ENCODE measurements at regions not wholly inside any gene's neighbourhood (a gene's known extent, or its start where the extent isn't known, plus 50 kb on each side); places are given as distances from the start of the nearest gene placed in this dataset.
"Not testable (repeated sequence)": the region's sequence is repeated elsewhere in the genome, so short reads cannot be mapped to it uniquely, and the experiment has no call there.

DNA sequence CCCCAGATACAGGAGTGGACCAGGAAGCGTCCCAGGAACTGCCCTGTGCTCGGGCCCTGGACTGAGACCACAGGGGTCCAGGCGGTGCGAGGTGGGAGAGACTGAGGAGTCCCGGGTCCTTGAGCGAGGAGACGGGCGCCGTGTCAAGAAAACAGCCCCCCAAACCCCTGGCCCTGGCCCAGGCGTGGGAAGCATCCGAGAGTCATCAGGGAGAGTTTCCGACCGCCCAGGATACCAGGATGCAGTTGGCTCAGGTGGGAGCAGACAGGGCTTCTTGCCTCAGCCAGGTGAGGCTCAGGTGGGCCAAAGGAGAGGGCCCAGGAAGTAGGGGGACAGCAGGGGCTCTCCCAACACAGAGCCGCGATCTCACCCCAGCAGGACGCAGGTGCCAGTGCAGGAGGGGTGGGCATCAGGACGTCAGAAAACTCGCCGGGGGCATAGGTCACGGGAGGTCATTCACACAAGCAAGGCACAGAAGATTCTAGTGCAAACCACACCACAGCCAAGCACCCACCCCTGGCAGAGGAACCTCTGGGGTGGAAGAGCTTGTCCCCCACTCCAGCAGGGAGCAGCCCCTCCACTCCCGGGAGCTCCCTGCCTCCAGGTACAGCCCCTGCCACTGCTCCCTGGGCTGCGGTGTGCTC is 102.5 kb upstream of the EIF5 start:
- TF ChIP-seq, protein P1, sequence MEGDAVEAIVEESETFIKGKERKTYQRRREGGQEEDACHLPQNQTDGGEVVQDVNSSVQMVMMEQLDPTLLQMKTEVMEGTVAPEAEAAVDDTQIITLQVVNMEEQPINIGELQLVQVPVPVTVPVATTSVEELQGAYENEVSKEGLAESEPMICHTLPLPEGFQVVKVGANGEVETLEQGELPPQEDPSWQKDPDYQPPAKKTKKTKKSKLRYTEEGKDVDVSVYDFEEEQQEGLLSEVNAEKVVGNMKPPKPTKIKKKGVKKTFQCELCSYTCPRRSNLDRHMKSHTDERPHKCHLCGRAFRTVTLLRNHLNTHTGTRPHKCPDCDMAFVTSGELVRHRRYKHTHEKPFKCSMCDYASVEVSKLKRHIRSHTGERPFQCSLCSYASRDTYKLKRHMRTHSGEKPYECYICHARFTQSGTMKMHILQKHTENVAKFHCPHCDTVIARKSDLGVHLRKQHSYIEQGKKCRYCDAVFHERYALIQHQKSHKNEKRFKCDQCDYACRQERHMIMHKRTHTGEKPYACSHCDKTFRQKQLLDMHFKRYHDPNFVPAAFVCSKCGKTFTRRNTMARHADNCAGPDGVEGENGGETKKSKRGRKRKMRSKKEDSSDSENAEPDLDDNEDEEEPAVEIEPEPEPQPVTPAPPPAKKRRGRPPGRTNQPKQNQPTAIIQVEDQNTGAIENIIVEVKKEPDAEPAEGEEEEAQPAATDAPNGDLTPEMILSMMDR (IDR thresholded peaks at IDR 0.05; ENCODE audit: low read depth, low read length): no peak
- no peak for DNase-seq (ENCODE audit: low read depth in 2 of 2)
- H3K4me3 ChIP-seq (replicated peaks in 1 of 2; ENCODE audit: low read depth in 2 of 2, low read length in 2 of 2): no peak overlapping the region

DNA sequence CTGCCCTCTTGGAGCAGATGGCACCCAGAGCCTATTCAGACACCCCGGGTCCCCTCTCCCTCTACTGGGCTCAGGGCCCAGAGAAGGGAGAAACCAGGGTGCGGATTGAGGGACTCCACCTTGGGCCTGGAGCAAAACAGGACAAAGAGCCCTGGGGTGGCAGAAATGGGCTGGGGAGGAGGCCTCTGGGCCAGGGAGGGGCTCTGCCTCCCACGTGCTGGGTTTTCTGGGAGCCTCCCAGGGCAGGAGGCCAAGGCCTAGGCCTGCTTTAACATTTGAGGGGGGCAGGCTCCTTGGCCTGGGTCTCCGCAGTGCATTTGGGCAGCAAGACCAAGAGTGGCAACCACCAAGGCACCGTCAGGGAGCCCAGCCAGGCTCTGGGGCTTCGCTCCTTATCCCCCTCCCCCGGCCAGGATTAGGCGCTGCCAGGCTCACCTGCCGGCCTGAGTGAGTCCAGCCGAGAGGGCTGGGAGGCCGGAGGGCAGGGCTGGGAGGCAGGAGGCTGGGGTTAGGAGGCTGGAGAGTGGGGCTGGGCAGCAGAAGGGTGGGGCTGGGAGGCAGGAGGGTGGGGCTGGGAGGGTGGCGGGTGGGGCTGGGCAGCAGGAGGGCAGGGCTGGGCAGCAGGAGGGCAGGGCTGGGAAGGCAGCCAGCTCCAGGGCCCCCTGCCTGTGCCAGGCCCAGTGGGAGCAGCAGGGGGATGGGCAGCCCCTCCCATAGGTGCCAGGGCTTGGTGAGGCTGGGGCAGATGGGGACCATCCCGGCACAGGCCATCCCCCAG is 101.8 kb upstream of the EIF5 start:
- no peak overlapping the region for H3K4me3 ChIP-seq (replicated peaks in 1 of 2; ENCODE audit: low read depth in 2 of 2, low read length in 2 of 2)
- TF ChIP-seq, protein P1 (IDR thresholded peaks at IDR 0.05; ENCODE audit: low read depth, low read length): no peak
- DNase-seq (ENCODE audit: low read depth in 2 of 2): no peak

DNA sequence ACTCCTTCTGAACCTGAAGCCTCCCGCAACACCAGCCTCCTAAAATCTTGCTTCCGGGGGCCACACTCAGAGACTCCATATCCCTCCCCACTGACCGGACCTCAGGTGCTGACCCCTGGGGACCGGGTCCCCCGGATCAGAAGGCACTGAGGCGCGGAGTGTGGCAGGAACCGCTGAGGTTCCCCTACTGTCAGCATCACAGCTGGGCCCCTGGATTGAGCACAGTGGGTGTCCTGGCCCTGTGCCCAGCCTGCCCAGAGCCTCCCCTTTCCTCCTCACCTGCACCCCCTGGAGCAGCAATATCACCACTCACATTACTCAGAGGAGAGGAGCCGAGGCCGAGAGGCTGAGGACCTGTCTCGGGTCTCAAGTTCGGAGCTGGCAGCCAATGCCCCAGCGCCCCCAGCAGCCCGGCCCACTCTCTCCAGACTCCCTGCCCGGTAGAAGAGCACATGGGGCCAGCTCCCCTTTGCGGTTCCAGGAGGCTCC is 101.2 kb upstream of the EIF5 start:
- H3K4me3 ChIP-seq (replicated peaks in 1 of 2; ENCODE audit: low read depth in 2 of 2, low read length in 2 of 2): no peak overlapping the region
- no peak for DNase-seq (ENCODE audit: low read depth in 2 of 2)
- TF ChIP-seq, protein P1 (IDR thresholded peaks at IDR 0.05; ENCODE audit: low read depth, low read length): no peak

DNA sequence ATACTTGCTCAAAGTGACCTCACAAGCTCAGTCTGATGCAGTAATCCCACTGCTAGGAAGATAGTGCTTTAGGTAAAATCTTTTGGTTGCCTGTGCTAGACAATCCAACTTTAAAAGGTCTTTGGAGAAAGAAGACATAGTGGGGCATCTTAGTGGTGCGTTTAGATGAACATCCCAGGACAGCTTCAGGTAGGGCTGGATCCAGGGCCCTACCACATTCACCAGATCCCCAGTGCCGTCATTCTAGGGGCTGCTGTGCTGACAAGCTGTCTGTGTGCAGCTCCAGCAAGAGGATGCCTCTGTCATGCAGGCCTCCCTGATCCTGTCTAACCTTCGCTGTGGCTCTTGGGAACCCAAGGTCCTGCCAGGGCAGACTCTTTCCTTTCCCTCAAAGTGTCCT is 100.7 kb upstream of the EIF5 start:
- TF ChIP-seq, protein P1 (IDR thresholded peaks at IDR 0.05; ENCODE audit: low read depth, low read length): no peak
- no peak for DNase-seq (ENCODE audit: low read depth in 2 of 2)
- H3K4me3 ChIP-seq (replicated peaks in 1 of 2; ENCODE audit: low read depth in 2 of 2, low read length in 2 of 2): no peak overlapping the region

DNA sequence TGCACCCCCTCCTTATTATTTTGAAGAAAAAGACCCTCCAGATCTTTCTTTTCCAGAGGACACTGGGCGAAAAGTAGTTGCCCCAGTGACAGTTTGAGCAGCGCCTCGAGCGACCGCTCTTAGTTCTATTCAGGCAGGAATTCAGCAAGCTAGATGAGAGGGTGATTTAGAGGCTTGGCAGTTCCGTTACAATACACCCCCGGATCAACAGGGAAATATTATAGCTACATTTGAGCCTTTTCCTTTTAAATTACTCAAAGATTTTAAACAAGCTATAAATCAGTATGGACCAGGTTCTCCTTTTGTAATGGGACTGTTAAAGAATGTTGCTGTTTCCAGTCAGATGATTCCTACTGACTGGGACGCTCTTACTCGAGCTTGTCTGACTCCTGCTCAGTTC is 99.2 kb upstream of the EIF5 start:
- not testable (repeated sequence) for H3K4me3 ChIP-seq (replicated peaks in 1 of 2; ENCODE audit: low read depth in 2 of 2, low read length in 2 of 2); DNase-seq (ENCODE audit: low read depth in 2 of 2)

DNA sequence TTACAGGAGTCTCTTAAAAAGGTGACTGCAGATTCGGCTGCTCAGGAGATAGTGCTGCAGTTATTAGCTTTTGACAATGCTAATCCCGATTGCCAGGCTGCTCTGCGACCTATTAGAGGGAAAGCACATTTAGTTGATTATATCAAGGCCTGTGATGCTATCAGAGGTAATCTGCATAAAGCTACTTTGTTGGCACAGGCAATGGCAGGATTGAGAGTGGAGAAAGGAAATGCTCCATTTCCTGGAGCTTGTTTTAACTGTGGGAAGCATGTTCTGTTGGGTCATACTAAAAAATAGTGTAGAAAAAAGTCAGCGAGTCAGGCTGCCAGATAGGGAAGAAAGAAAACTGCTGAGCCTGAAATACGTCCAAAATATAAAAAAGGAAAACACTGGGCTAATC is 98.5 kb upstream of the EIF5 start:
- not testable (repeated sequence) for H3K4me3 ChIP-seq (replicated peaks in 1 of 2; ENCODE audit: low read depth in 2 of 2, low read length in 2 of 2)
- DNase-seq (ENCODE audit: low read depth in 2 of 2): peak in 1 of 2 donors; percentile 31

DNA sequence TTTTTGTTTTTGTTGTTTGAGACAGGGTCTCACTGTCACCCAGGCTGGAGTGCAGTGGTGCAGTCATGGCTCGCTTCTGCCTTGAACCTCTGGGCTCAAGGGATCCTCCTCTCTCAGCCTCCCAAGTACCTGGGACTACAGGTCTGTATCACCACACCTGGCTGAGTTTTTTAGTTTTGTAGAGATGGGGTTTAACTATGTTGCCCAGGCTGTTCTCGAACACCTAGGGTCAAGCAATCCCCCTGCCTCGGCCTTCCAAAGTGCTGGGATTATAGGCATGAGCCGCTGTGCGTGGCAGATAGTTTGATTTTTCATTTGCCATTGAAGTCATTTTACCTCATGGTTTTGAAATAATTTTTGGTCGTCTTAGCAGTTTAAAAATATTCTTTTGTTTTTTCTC is 94.3 kb upstream of the EIF5 start:
- TF ChIP-seq, protein P1 (IDR thresholded peaks at IDR 0.05; ENCODE audit: low read depth, low read length): no peak
- H3K4me3 ChIP-seq (replicated peaks in 1 of 2; ENCODE audit: low read depth in 2 of 2, low read length in 2 of 2): no peak overlapping the region
- no peak for DNase-seq (ENCODE audit: low read depth in 2 of 2)
